T47D (cell line): ENCODE measurements at regions not wholly inside any gene's neighbourhood (a gene's known extent, or its start where the extent isn't known, plus 50 kb on each side); places are given as distances from the start of the nearest gene placed in this dataset.
"Not testable (repeated sequence)": the region's sequence is repeated elsewhere in the genome, so short reads cannot be mapped to it uniquely, and the experiment has no call there.

Experiments
- DNase-seq, 2 experiments: peaks; one replicate each; pipeline versions ENCODE4 v3.0.0 to v3.0.0-alpha.2; 2011 to 2012; ENCODE audit warnings: low read depth in 1 of 2, low spot score in 1 of 2
- JUND ChIP-seq: IDR thresholded peaks from 2 replicates; pipeline ENCODE4 v1.6.1; 2012; ENCODE audit warnings: low read depth
- in situ Hi-C: cut with HindIII; loops from 2 replicates; pipeline ENCODE4 v1.10.0; 2016; ENCODE audit warnings: low sequenced_read_pairs, low pct_unique_long_range_greater_than_20kb

DNA sequence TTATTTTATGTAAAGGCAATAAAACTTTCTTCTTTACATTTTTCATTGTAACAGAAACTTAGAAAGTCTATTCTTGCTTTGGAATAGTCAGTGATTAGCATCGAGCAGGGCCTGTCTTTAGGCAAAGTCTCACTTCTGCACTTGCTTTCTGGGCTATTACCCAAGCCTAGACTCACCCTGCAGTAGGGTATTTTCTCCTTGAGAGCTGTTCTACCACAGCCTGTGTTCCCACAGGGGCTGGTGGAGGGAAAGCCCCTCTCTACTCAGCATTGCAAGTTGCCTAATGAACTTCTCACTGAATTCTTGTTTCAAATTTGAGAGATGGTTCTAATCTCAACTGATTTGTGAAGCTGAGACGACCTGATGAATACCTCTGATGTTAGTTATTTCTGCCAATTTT lies 111.7 kb upstream of the KLHL14 start:
- in situ Hi-C loops: no loop called here
- no peak for DNase-seq
- no peak for TF ChIP-seq JUND

DNA sequence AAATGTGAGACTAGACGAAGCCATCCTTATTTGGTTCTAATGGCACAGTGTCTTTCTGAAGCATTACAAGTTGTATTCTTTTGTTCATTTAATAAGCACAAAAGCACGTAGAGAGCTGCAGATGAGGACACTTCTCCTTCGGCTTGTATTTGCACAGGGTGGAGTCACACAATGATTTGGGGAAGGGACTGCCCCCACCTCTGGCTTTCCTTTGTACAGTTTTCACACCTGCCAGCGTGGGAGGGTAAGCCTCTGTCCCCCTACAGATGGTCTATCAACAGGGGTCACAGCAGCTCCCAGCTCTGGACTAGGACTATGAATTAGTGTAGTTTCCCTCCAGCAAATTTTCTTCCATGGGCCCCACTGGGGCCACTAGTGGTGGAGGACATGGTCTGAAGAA lies 108.2 kb upstream of the KLHL14 start:
- no peak for DNase-seq
- in situ Hi-C loops: no loop called here
- TF ChIP-seq JUND: no peak

DNA sequence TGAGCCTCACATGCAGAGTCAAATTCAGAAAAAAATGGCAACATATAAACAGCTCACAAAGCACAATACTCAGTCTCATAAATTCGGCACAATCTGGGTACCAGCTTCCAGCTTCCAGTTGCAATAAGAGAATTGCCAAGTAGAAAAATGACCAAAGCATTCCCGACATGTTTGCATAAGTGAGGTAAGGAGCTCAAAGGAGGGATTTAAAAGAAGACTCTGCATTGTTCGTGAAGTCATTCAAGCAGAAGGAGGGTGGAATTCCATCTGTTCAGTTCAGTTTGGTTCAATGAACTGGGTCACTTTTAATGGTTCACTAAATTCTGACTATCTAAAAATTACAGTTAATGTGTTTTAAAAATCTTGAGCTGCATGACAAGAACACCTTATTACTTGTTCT lies 106.7 kb upstream of the KLHL14 start:
- DNase-seq: no peak
- in situ Hi-C loops: no loop called here
- TF ChIP-seq JUND: no peak

DNA sequence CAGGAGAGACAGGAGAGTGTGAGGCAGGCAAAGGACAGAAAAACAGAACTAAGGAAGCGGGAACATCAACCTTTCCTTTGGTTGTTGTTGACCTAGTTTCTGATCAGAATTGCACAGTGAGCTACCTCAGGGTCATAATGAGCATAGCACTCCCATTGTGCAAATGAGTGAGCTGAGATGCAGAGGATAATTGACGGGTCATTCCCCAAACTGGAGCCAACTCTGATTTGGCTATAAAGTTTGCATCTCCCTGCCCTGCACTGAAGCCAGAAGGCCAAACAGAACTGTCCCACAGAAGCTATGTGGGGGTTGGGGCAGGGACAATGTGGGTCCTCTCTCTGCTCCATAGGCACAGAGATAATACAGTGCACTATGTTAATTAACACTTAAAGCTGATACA lies 105.6 kb upstream of the KLHL14 start:
- no peak for TF ChIP-seq JUND
- no peak for DNase-seq
- in situ Hi-C loops: no loop called here

DNA sequence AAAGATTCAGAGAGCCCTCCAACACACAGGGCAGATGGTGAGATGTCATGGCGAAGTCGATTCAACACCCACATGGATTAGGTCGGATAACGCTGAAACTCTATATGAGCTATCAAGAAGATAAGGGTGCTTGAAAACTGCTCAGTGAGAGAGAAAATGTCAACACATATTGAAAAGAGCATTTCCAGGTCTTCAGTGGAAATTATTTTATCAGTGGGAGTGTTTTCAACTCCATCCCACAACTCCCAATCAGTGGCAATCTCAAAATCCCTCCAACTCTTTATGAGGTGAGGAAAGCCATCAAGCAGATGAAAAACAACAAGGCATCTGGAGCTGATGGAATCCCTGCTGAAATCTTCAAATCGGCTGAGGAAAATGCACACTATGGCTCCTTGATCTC lies 104.5 kb upstream of the KLHL14 start:
- no peak for TF ChIP-seq JUND
- in situ Hi-C loops: no loop called here
- DNase-seq: no peak

DNA sequence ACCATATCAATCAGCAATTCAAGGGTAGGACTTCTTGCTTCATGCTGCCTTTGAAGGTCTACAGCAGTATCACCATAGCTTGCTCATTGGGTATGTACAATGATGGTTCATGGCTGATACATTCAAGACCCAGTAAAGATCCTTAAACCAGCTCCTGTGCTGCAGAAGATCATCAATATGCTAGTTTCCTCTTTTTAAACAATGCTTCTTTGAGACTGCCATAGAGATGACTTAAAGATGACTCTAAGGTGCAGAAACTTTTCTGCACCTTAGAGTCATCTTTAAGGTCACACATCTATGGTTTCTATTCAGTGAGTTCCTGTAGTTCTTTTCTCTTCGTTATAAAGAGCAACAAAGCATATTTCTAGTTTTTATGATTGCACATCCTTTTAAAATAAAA lies 102.8 kb upstream of the KLHL14 start:
- in situ Hi-C loops: no loop called here
- TF ChIP-seq JUND: no peak
- DNase-seq: no peak

DNA sequence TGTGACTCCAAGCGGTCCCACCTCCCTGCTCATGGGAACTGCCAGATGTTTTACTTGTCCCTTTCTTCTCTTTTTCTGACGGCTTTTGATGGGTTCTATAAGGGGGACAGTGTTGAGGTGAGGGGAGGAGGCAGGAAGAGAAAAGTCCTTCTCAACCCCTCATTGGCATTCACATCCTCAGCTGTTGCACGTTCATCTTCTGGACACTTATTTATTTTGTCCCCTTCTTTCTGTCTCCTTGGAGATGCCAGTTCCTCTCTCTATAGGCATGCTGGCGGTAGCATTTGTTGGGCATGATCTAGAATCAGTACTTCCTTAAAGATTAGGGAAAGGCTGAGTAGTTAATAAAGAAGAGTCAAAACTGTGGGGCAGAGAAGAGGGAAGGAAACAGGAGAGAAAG lies 99.0 kb upstream of the KLHL14 start:
- no peak for DNase-seq
- in situ Hi-C loops: no loop called here
- TF ChIP-seq JUND: no peak

DNA sequence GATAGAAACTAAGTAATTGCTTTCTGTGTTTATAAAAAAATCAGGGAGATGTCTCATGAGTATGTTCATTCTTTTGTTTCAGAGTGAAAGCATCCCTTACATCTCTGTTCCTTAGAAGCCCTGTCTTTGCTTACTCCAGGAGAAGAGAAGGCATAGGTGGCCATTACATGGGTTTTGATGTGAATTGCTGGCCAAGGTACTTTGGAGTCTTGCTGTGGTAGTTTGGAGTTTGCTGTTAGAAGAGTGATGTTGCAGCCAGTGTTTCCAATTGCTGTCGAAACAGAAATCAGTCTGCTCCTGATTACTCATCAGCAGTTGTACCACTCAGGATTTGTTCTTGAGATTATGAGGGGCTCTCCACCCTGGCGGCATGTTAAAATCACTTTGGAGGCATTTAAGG lies 97.8 kb upstream of the KLHL14 start:
- DNase-seq: no peak
- no peak for TF ChIP-seq JUND
- in situ Hi-C loops: no loop called here

DNA sequence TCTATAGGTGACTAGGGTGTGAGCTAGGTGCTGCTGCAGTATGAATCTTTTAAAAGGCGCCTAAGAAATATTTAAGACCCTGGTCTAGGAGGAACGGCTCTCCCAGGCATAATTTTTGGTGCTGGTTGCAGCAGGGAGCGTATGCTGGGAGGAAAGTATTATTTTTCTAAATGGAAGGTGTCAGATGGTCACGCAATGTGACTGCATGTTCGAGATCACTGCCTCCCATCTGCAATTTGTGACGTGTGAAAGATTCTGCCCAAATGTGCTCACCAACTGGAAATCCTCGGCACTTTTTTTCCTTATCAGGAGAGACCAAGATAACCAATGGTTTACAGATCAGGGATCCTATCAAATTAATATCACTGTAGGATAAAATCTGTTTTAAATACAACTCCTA lies 95.6 kb upstream of the KLHL14 start:
- DNase-seq: no peak
- in situ Hi-C loops: no loop called here
- no peak for TF ChIP-seq JUND

DNA sequence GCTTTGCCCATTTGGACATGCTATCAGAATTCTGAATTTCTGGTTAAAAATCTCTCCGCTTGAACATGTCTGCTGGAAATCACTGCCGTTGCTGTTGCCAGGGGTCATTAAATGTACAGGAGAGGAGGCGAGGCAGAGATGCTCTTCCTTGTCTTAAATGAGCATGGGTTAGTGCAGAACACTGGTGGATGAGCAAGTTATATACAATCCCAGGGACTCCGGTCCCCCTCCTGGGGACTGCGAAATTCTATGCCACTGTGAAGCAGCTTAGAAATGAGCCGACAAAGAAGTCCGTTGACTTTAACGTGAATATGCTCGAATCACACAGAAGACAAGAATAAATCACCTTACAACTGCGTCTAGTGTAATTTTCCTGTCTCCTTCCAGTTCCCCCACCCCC lies 95.1 kb upstream of the KLHL14 start:
- TF ChIP-seq JUND: no peak
- DNase-seq: no peak
- in situ Hi-C loops: no loop called here

DNA sequence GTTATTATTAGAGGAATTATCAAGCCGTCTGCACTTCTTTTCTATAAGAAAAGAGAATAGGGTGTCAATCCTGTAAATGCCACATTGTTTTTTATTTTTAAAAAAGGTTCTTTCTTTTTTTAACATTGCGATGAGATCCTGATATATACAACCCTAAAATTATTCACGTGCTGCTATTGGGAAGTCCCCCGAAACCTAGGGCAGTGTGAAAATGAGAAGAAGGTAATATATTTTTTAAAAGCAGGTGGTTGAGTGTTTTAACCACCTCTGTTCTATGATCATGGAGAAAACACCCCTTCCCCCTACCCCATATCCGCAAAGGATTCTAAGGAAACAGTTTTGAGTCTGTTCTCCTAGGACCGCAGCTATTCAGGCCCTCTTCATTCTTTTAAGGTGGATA lies 94.5 kb upstream of the KLHL14 start:
- TF ChIP-seq JUND: no peak
- in situ Hi-C loops: no loop called here
- DNase-seq: no peak

DNA sequence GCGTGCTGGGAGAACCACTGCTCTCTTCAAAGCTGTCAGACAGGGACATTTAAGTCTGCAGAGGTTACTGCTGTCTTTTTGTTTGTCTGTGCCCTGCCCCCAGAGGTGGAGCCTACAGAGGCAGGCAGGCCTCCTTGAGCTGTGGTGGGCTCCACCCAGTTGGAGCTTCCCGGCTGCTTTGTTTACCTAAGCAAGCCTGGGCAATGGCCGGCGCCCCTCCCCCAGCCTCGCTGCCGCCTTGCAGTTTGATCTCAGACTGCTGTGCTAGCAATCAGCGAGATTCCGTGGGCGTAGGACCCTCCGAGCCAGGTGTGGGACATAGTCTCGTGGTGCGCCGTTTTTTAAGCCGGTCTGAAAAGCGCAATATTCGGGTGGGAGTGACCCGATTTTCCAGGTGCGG lies 89.2 kb upstream of the KLHL14 start:
- DNase-seq, in situ Hi-C loops: not testable (repeated sequence)

DNA sequence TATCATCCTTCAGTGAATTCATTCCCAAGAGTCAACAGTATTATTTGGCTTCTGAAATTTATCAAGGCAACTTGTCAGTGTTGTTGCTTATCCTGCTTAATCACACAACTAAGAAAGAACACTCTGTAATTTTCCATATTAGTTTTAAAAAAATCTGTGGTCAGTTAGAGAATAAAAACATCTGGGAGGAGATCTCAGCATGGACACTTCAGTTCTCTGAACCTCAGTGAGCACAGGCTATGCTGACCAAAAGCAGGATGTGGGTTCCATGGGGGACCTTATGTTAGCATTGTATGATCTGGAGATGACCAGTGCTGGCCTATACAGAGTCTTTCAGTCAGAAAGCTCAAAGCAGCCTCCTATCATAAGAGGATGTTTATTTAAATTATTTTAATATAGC lies 79.1 kb upstream of the KLHL14 start:
- TF ChIP-seq JUND: no peak
- in situ Hi-C loops: no loop called here
- DNase-seq: no peak

DNA sequence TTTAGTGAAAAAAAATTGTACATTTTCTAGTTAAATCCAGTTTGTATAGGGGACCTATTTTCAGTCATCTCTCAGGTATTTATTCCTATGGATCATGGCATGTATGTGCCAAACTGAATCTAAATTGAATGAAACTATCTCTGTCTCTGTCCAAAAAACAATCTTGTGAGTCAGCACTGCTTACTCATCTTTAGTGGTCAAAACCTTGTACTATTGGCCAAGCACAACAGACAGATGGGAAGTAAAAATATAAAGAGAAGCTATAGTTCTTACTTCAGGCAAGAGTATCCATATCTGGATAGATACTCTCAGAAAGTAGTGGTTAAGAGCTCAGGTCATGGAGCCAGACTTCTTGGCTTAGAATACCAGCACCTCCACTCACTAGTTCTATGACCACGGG lies 76.0 kb upstream of the KLHL14 start:
- in situ Hi-C loops: no loop called here

DNA sequence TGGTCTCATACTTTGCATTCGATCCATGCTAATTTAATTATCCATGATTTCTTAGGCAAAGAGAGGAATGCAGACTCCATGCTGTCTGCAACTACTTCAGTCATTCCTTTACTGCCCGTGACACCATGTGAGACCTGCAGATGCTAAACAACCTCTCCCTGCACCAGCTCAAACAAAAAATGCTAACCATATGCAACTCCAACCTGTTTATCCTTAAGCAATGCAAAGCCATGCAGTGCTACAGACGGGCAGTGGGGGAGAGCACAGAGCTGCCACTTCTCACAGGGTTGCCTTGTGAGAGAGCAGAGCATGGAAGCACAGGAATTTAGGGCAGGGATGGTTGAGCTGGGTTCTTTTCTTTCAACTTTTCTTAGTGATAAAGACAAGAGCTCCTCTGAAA lies 74.9 kb upstream of the KLHL14 start:
- no peak for TF ChIP-seq JUND
- in situ Hi-C loops: no loop called here
- peak in 1 of 2 experiments; percentile 3 for DNase-seq

More for the DNA sequence above, 76.0 kb upstream of the KLHL14 start:
- no peak for TF ChIP-seq JUND
- DNase-seq: no peak
